ENCODE measurements at regions not wholly inside any gene's neighbourhood (a gene's known extent, or its start where the extent isn't known, plus 50 kb on each side); places are given as distances from the start of the nearest gene placed in this dataset.

DNA sequence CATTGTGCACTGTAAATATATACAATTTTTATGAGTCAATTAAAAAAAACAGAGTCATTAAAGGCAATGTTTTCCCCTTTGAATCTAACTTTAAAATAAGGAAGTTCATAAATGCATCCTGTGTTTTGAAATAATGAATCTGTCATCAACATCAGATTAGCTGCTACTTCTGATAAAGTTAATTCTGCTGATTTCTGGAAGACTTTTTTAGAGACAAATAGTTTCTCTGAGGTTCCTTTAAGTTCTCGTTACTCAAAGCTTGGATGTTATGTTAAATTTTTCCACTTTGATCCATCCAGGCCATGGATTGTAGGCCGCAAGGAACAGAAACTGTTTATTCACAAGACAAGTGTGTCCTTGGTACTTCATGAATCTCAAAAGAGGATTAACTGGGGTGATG is 115.5 kb downstream of the CARTPT start:
- H3K9me3 Mint-ChIP-seq = peaks cover 8% of the 10 kb centered on the region
- H3K27ac Mint-ChIP-seq = no peak overlapping the region
- H3K4me1 Mint-ChIP-seq = peaks cover 20% of the 10 kb centered on the region
- DNase-seq = no peak
- TF ChIP-seq, protein P1, sequence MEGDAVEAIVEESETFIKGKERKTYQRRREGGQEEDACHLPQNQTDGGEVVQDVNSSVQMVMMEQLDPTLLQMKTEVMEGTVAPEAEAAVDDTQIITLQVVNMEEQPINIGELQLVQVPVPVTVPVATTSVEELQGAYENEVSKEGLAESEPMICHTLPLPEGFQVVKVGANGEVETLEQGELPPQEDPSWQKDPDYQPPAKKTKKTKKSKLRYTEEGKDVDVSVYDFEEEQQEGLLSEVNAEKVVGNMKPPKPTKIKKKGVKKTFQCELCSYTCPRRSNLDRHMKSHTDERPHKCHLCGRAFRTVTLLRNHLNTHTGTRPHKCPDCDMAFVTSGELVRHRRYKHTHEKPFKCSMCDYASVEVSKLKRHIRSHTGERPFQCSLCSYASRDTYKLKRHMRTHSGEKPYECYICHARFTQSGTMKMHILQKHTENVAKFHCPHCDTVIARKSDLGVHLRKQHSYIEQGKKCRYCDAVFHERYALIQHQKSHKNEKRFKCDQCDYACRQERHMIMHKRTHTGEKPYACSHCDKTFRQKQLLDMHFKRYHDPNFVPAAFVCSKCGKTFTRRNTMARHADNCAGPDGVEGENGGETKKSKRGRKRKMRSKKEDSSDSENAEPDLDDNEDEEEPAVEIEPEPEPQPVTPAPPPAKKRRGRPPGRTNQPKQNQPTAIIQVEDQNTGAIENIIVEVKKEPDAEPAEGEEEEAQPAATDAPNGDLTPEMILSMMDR (IDR thresholded peaks at IDR 0.05) = no peak
- H3K4me3 Mint-ChIP-seq = no peak overlapping the region
- no peaks in the 10 kb centered on the region for H3K36me3 Mint-ChIP-seq (ENCODE audit: low read depth)
- peaks cover 11% of the 10 kb centered on the region for H3K27me3 Mint-ChIP-seq (ENCODE audit: low read depth, poor library complexity)

DNA sequence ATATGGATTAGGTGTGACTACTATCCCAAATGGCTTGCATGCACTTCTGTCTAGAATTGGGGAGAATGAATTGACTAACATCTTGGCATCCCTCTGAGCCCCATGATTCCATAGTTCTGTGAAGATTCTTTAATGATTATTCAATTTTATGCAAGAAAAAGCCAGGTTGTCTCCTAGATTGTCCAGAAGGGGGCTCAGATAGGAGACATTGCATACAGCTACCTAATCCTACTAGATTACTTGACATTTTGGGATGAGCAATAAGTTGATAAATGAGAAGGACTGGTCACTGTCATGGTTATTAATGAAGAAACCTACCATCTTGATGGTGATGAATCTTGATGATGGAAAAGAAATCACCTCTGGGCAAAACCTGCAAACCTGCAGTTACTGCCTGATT is 117.0 kb downstream of the CARTPT start:
- no peaks in the 10 kb centered on the region for H3K36me3 Mint-ChIP-seq (ENCODE audit: low read depth)
- H3K4me3 Mint-ChIP-seq = no peak overlapping the region
- H3K9me3 Mint-ChIP-seq = peaks cover 8% of the 10 kb centered on the region
- no peak overlapping the region for H3K27ac Mint-ChIP-seq
- no peak for DNase-seq
- TF ChIP-seq, protein P1 (IDR thresholded peaks at IDR 0.05) = no peak
- H3K27me3 Mint-ChIP-seq (ENCODE audit: low read depth, poor library complexity) = peaks cover 11% of the 10 kb centered on the region
- peaks cover 11% of the 10 kb centered on the region for H3K4me1 Mint-ChIP-seq

DNA sequence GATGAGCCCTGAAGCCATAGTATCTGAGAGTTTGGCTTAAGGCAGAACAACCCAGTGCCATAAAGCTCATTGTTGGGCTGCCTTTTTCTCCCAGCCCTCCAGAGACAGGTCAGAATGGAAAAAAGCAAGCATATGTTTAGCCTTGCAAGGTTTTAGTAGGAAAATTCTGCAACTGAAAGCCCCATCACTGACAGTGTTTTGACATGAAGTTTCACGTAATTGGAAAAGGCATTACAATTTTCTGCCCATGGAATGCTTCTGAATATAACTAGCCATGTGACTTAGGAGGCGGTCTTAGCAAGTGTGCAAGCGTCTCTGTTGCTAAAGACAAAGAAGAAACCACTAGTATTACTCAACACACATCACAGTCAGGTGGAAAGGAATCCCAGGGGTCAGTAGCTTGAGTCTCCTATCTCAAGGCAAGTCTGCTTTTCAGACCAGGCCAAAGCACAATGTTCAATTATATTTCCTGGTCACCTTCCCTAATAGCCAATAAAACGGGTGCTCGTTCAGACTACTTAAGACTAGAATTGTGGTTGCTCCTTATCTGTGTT is 117.6 kb downstream of the CARTPT start:
- DNase-seq = no peak
- H3K27me3 Mint-ChIP-seq (ENCODE audit: low read depth, poor library complexity) = peaks cover 11% of the 10 kb centered on the region
- peaks cover 4% of the 10 kb centered on the region for H3K9me3 Mint-ChIP-seq
- no peak overlapping the region for H3K27ac Mint-ChIP-seq
- H3K4me3 Mint-ChIP-seq = no peak overlapping the region
- TF ChIP-seq, protein P1 (IDR thresholded peaks at IDR 0.05) = no peak
- H3K36me3 Mint-ChIP-seq (ENCODE audit: low read depth) = no peaks in the 10 kb centered on the region
- peaks cover 10% of the 10 kb centered on the region for H3K4me1 Mint-ChIP-seq

DNA sequence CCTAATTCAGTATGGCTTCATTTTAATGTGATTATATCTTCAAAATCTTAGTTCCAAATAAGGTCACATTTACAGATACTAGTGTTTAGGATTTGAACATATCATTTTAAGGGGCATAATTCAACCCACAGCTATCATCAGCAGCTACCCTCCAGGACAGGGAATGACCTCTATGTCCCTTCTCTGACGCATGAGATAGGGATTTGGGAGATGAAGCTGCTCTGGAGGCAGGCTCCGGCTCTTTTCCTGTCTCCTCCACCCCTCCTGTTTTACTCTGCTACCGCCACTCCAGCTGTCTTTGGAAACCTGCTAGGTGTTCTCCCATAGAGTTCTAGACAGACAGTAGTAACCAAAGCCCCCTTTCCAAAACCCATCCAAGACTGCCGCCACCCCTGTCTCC is 119.2 kb downstream of the CARTPT start:
- no peak overlapping the region for H3K27ac Mint-ChIP-seq
- TF ChIP-seq, protein P1 (IDR thresholded peaks at IDR 0.05) = no peak
- peaks cover 10% of the 10 kb centered on the region for H3K4me1 Mint-ChIP-seq
- no peaks in the 10 kb centered on the region for H3K36me3 Mint-ChIP-seq (ENCODE audit: low read depth)
- H3K9me3 Mint-ChIP-seq = no peaks in the 10 kb centered on the region
- DNase-seq = no peak
- no peak overlapping the region for H3K4me3 Mint-ChIP-seq
- H3K27me3 Mint-ChIP-seq (ENCODE audit: low read depth, poor library complexity) = peaks cover 15% of the 10 kb centered on the region

DNA sequence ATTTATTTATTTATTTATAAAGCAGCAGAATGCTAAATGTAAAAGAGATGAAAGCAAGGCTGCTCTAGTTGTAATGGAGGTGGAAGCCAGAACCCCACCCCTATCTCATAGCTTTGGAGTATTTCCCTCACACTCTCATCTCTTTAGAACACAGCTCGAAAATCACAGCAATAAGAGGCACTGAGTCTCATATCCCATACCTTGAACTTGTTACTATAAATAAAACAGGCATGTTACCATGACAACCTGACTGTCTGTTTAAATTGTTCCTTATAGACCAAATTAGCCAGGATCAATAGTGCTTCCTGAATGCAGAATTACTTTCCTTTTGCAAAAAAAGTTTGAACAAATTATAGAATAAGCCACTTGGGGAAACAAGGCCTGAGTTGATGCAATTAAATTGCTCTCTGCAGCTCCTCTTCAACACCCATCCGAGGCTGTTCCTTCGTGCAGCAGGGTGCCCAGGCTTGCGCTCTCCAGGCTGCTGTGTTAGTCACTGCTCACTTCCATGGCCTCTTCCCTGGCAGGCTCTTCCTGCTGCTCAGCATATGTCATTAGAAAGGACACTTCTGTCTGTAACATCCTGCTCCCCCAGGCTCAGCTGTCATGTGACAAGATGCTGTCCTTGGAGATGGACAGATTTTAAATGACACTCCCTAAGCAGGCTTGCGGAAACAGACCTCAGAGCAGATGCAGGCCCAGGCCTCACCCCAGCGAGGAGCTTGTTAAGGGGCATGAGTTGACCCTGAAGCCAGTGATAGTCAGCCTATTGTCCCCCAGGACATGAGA is 120.2 kb downstream of the CARTPT start:
- Mint-ChIP-seq H3K27me3 (ENCODE audit: low read depth, poor library complexity) (peaks cover 15% of the 10 kb centered on the region), H3K9me3 (no peaks in the 10 kb centered on the region), H3K4me1 (peaks cover 10% of the 10 kb centered on the region), H3K4me3 (no peak overlapping the region), H3K36me3 (ENCODE audit: low read depth) (no peaks in the 10 kb centered on the region), H3K27ac (no peak overlapping the region)
- DNase-seq = no peak
- TF ChIP-seq, protein P1 (IDR thresholded peaks at IDR 0.05) = no peak

DNA sequence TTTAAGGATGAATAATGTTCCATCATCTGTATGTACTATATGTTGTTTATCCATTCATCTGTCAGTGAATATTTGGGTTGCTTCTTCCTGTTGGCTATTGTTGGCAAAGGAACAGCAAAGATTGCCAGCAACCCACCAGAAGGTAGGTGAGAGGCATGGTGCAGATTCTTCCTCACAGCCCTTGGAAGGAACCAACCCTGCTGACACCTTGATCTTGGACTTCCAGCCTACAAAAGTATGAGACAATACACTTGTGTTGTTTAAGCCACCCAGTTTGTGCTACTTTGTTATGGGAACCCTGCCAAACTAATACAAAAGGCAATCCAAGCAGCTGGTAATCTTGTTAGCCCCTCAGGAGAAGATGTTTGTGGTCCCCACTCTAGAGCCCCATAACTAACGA is 122.0 kb downstream of the CARTPT start:
- Mint-ChIP-seq H3K27me3 (ENCODE audit: low read depth, poor library complexity) (peaks cover 15% of the 10 kb centered on the region), H3K4me1 (peaks cover 10% of the 10 kb centered on the region), H3K36me3 (ENCODE audit: low read depth) (no peaks in the 10 kb centered on the region), H3K27ac (no peak overlapping the region), H3K9me3 (peaks cover 1% of the 10 kb centered on the region), H3K4me3 (no peak overlapping the region)
- DNase-seq = no peak
- TF ChIP-seq, protein P1 (IDR thresholded peaks at IDR 0.05) = no peak

Measured in nephron progenitor cell (in vitro differentiated cells).